ENCODE measurements at regions not wholly inside any gene's neighbourhood (a gene's known extent, or its start where the extent isn't known, plus 50 kb on each side); places are given as distances from the start of the nearest gene placed in this dataset.

DNA sequence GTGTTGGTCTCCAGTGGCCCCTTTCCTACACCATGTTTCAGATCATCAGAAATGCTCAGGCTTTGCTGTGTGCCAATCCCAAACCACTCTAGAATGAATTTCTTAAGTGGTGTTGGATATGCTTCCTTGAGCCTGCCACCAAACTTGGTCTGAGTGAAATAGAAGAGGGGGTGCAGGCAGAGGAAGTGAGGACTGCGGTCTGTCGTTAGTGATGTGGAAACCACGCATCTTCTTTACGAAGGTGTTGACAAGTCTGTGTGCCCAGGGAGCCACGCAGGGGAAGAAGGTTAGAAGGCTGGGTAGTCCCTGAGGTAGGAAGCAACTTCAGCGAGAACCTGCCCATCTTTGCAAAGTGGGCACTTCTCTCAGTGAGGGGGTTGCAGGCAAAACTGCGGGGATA lies 187.4 kb upstream of the NAV2 start:
- ATAC-seq (no peak), DNase-seq (ENCODE audit: low spot score) (no peak)
- TF ChIP-seq STAT1 (IDR thresholded peaks at IDR 0.05; ENCODE audit: unreplicated experiment) (no peak), EZH2 (IDR thresholded peaks at IDR 0.05; ENCODE audit: low read depth, unreplicated experiment) (no peak), JUNB (IDR thresholded peaks at IDR 0.05; ENCODE audit: unreplicated experiment) (no peak)
- TF ChIP-seq, protein P1, sequence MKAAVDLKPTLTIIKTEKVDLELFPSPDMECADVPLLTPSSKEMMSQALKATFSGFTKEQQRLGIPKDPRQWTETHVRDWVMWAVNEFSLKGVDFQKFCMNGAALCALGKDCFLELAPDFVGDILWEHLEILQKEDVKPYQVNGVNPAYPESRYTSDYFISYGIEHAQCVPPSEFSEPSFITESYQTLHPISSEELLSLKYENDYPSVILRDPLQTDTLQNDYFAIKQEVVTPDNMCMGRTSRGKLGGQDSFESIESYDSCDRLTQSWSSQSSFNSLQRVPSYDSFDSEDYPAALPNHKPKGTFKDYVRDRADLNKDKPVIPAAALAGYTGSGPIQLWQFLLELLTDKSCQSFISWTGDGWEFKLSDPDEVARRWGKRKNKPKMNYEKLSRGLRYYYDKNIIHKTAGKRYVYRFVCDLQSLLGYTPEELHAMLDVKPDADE (IDR thresholded peaks at IDR 0.05) = no peak
- TF ChIP-seq, protein P2, sequence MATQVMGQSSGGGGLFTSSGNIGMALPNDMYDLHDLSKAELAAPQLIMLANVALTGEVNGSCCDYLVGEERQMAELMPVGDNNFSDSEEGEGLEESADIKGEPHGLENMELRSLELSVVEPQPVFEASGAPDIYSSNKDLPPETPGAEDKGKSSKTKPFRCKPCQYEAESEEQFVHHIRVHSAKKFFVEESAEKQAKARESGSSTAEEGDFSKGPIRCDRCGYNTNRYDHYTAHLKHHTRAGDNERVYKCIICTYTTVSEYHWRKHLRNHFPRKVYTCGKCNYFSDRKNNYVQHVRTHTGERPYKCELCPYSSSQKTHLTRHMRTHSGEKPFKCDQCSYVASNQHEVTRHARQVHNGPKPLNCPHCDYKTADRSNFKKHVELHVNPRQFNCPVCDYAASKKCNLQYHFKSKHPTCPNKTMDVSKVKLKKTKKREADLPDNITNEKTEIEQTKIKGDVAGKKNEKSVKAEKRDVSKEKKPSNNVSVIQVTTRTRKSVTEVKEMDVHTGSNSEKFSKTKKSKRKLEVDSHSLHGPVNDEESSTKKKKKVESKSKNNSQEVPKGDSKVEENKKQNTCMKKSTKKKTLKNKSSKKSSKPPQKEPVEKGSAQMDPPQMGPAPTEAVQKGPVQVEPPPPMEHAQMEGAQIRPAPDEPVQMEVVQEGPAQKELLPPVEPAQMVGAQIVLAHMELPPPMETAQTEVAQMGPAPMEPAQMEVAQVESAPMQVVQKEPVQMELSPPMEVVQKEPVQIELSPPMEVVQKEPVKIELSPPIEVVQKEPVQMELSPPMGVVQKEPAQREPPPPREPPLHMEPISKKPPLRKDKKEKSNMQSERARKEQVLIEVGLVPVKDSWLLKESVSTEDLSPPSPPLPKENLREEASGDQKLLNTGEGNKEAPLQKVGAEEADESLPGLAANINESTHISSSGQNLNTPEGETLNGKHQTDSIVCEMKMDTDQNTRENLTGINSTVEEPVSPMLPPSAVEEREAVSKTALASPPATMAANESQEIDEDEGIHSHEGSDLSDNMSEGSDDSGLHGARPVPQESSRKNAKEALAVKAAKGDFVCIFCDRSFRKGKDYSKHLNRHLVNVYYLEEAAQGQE (IDR thresholded peaks at IDR 0.05; ENCODE audit: unreplicated experiment) = no peak
- no peaks in the 10 kb centered on the region for H4K20me1 ChIP-seq (replicated peaks; ENCODE audit: insufficient read depth)
- H2AFZ ChIP-seq = no peak overlapping the region
- no peaks in the 10 kb centered on the region for H3K36me3 ChIP-seq (ENCODE audit: insufficient read depth)
- H3K4me2 ChIP-seq = no peak overlapping the region
- H3K4me3 ChIP-seq = no peak overlapping the region
- no peaks in the 10 kb centered on the region for H3F3A ChIP-seq (replicated peaks; ENCODE audit: low read depth)
- no peak overlapping the region for H3K27ac ChIP-seq (ENCODE audit: low read depth)
- H3K27me3 ChIP-seq (ENCODE audit: insufficient read depth) = no peaks in the 10 kb centered on the region
- Mint-ChIP-seq H3K4me1 (peaks cover 25% of the 10 kb centered on the region), H3K4me3 (no peak overlapping the region), H3K27me3 (ENCODE audit: insufficient read depth, low read depth, poor library complexity) (peaks cover 5% of the 10 kb centered on the region), H3K27ac (no peak overlapping the region), H3K36me3 (ENCODE audit: low read depth) (no peaks in the 10 kb centered on the region), H3K9me3 (no peaks in the 10 kb centered on the region)
- peaks cover 9% of the 10 kb centered on the region; the same call in 1 of the 2 replicates for H3K4me1 ChIP-seq (ENCODE audit: insufficient read depth)
- peaks cover 26% of the 10 kb centered on the region for H3K9me2 ChIP-seq (ENCODE audit: insufficient read depth)
- no peaks in the 10 kb centered on the region for H3K79me2 ChIP-seq (replicated peaks; ENCODE audit: insufficient read depth)

DNA sequence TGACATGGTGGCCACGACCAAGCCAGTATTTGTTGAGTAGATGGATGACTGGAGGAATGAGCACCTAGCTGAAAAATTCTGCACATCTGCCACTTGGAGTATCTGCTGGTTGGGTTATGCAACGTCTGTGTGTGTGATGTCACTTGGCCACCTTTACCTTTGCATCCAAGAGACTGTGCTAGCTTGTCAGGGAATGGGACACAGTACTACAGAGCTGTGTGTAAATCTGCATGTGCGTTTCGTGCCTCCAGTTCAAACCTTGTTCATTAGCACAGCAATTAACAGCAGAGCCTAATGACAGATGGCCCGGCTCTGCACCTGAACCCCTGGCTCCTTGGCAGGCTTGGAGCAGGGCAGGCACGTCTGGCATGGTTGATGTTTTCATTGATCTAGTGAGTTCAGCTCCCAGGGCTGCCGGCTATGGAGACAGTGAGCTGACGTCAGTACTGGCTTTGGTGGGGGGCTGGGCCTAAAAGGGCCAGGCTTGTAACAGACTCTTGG lies 188.4 kb upstream of the NAV2 start:
- H3K4me3 ChIP-seq = no peak overlapping the region
- no peak for DNase-seq (ENCODE audit: low spot score)
- TF ChIP-seq, protein P1 (IDR thresholded peaks at IDR 0.05) = no peak
- TF ChIP-seq CREB1 (CRISPR knock-in tag; IDR thresholded peaks at IDR 0.05; ENCODE audit: low read depth) (no peak), POLR2AphosphoS5 (IDR thresholded peaks at IDR 0.05; ENCODE audit: low read depth) (no peak)
- Mint-ChIP-seq H3K4me3 (no peak overlapping the region), H3K4me1 (peaks cover 25% of the 10 kb centered on the region), H3K27me3 (ENCODE audit: insufficient read depth, low read depth, poor library complexity) (peaks cover 5% of the 10 kb centered on the region), H3K27ac (no peak overlapping the region), H3K36me3 (ENCODE audit: low read depth) (no peaks in the 10 kb centered on the region), H3K9me3 (no peaks in the 10 kb centered on the region)
- no peak overlapping the region for H3K4me2 ChIP-seq
- H3F3A ChIP-seq (replicated peaks; ENCODE audit: low read depth) = no peaks in the 10 kb centered on the region
- no peak overlapping the region for H3K27ac ChIP-seq (ENCODE audit: low read depth)
- H3K27me3 ChIP-seq (ENCODE audit: insufficient read depth) = no peaks in the 10 kb centered on the region
- H3K36me3 ChIP-seq (ENCODE audit: insufficient read depth) = no peaks in the 10 kb centered on the region
- peaks cover 26% of the 10 kb centered on the region for H3K9me2 ChIP-seq (ENCODE audit: insufficient read depth)
- no peaks in the 10 kb centered on the region for H3K79me2 ChIP-seq (replicated peaks; ENCODE audit: insufficient read depth)
- ATAC-seq = no peak
- H4K20me1 ChIP-seq (replicated peaks; ENCODE audit: insufficient read depth) = no peaks in the 10 kb centered on the region
- peaks cover 9% of the 10 kb centered on the region; the same call in 1 of the 2 replicates for H3K4me1 ChIP-seq (ENCODE audit: insufficient read depth)
- no peak overlapping the region for H2AFZ ChIP-seq
